ENCODE measurements at regions not wholly inside any gene's neighbourhood (a gene's known extent, or its start where the extent isn't known, plus 50 kb on each side); places are given as distances from the start of the nearest gene placed in this dataset.
A peak's percentile ranks its signal among the peaks of the same experiment; 100 is the strongest.

- DNase-seq (ENCODE audit: low read depth in 3 of 3, low spot score in 2 of 3) = no peak
These were observed 50.3 kb upstream of the GADD45G start for GRCh38 chr9:89554307-89555035.

DNA sequence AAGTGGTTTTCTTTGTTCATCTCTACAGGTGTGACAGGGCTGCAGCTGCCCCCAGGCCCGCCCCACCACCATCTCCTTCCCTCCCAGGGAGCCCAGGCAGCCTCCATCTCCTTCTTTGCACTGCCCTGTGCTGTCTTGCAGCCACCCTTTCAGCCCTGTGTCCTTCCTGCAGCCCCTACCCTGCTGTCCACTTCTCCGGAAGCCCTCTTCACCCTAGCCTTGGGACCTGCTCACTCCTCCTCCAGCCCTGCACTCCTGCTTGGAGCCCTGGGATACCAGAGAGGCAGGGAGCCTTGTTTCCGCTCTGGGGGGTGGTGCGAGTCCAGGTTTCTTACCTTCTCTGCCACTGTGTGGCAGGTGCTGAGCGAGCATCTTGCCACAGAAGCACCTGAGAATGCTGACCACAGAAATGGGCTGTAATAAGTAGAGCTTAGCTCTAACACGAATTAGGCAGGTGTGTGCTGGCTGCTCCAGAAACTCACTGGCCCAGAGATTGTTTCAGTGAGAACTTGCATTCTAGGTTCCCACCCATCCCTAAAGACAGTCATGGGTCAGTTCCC, 51.3 kb upstream of the GADD45G start:
- no peak for DNase-seq (ENCODE audit: low read depth in 3 of 3, low spot score in 2 of 3)

GRCh38 chr9:89550346-89550927, 52.5 kb upstream of the SEMA4D start:
- DNase-seq (ENCODE audit: low read depth in 3 of 3, low spot score in 2 of 3) = no peak

DNA sequence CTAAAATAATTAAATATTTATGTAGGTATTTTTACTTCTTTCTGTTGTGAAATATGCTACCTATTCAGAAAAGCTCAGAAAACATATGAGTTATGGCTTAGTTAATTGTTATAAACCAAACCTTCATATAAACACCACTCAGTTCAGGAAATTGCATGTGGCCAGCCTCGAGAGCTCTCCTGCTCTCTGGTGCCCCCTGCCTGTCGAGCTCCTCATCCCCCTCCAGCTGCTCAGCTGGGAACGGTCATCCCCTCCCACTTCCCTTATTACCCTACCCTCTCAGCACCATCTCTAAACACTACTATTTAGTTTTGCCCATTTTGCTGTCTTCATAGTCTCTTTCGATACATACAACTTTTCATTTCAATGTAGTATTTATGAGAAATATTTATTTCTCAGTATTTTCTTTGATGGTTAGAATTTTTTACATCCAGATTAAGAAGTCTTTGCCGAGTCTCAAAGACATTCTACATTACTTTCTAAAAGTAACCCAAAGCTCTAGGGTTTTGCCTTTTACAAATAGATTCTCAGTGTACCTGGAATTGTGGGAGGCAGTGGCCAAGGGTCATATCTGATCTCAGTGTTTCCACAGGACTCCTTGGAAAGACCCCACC, 51.2 kb upstream of the SEMA4D start:
- DNase-seq (ENCODE audit: low read depth in 3 of 3, low spot score in 2 of 3) = peak in 1 of 3 donors; percentile 52

GRCh38 chr9:89548071-89548638, 50.2 kb upstream of the SEMA4D start:
- no peak for DNase-seq (ENCODE audit: low read depth in 3 of 3, low spot score in 2 of 3)
